GM10266 (cell line): ENCODE measurements at regions not wholly inside any gene's neighbourhood (a gene's known extent, or its start where the extent isn't known, plus 50 kb on each side); places are given as distances from the start of the nearest gene placed in this dataset.

Experiments used
- DNase-seq: peaks from one replicate; pipeline ENCODE4 v3.0.0; 2012; ENCODE audit errors: extremely low spot score
- CTCF ChIP-seq: IDR thresholded peaks from 2 replicates; pipeline ENCODE4 v1.5.1; 2012; ENCODE audit warnings: mild to moderate bottlenecking, low read depth; ENCODE audit not compliant: control insufficient read depth, insufficient read depth; ENCODE audit errors: missing control alignments

DNA sequence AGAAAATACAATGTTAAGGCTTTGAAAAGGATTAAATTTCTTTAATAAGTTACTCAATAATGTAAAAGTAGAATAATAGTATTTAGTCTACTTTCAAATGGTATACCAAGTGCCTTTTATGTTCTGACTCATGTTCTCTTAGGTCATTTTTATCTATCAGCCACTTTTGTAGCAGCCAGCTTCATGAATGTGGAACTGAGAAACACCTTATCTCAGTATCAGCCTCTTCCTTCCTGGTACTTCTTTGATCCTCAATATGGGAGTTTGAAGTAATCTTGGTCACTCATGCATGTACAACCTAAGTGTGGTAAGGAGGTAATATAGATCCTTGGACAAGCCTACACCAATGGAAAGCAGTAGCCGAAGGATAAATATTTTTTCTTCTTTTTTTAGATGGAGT lies 180.4 kb upstream of the NRXN1 start:
- no peak for TF ChIP-seq CTCF
- no peak for DNase-seq

- DNase-seq, result no peak
- TF ChIP-seq CTCF, result no peak
These were observed 176.6 kb upstream of the NRXN1 start for GRCh38 chr2:51208521-51208920.

DNA sequence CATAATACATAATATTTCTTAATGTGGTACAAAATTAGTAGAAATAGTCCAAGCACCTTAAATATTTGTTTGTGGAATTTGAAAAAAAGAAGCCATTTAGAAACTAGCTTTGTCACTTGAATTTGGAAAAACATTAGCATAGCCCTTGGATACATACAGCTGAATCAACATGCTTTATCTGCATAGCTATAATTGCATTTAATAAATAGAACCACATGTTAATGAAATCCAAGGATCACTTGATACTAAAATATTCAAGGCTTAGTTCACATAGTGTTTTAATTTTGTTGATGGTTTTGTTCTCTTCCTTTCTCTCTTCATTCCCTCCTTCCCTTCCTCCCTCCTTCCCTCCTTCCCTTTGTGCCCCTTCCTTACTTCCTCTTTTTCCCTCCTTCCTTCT lies 169.4 kb upstream of the NRXN1 start:
- TF ChIP-seq CTCF, result no peak
- no peak for DNase-seq

DNA sequence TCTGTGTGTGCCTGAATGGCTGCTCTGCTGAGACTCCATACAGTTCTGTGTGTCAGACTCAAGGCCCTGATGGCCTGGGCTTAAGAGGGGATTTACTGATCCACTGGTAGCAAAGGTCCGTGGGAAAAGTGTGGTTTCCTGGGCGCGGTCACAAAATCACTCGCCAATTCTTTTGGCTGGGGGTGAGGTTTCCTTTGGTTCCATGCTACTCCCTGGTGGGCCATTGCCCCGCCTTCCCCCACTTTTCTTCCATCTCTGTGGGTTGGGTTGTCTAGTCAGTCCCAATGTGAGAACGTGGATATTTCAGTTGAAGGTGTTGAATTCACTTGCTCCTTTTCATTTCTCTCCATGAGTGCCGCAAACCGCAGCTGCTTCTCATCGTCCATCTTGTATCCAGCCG lies 162.7 kb upstream of the NRXN1 start:
- no peak for DNase-seq
- no peak for TF ChIP-seq CTCF

- no peak for TF ChIP-seq CTCF
- no peak for DNase-seq
These were observed 138.3 kb upstream of the NRXN1 start for GRCh38 chr2:51170273-51170672.

DNA sequence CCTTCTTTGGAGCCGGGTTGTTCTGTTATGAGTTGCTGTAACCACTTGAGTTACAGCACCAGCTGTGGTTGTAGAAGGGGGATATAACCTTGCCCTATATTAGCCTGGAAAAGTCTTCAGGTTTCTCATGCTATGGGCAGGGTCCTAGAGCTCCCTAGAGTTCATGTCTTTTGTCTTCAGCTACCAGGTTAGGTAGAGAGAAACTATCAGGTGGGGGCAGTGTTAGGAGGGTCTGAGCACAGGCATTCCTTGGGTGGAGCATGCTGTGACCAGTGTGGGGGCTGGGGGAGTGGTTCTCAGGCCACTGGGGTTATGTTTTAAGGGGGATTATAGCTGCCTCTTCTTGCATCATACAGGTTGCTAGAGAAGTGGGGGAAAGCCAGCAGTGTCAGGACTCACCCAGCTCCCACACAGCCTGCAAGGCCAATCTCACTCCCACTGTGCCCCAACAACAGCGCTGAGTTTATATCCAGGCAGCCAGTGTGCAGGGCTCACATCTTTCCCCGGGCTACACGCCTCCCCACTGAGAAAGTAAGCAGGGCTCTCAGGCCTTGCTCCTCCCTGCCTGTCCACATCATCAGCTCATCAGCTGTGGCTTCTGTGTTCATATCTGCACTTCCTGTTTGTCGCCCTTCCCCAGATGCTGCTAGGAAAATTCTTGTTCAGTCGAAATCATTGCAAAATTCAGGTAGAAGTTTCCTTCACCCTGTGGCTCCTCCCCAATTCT lies 133.8 kb upstream of the NRXN1 start:
- DNase-seq, result no peak
- TF ChIP-seq CTCF, result no peak

DNA sequence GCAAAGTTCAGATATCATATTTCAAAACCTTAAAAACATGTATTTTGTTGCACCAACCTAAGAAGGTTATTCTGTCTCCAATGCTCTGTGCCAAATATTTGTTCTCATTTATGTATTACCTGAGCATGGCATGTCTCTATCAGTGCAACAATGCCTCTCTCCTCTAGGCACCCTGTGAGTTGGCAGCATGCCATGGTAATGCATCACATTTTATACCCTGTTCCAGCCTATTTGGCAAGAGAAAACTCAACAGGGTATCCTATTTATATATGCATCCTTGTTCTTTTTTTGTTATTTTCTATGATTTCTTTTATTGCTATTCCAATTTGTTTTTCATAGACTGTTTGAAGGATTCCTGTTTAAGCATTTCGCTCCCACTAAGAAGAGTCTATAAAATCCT lies 126.3 kb upstream of the NRXN1 start:
- DNase-seq, result no peak
- TF ChIP-seq CTCF, result no peak
